Keratinocyte (primary cell): ENCODE measurements at regions not wholly inside any gene's neighbourhood (a gene's known extent, or its start where the extent isn't known, plus 50 kb on each side); places are given as distances from the start of the nearest gene placed in this dataset.

Experiments used
- DNase-seq: peaks from one replicate; pipeline ENCODE4 v3.0.0-alpha.2; 2011; ENCODE audit warnings: low read depth, missing footprints, low spot score
- FAIRE-seq: peaks from 2 replicates; lab custom pipeline; 2011; peaks lifted over from hg19 to GRCh38; lab: Jason Lieb, UNC
- H2AFZ ChIP-seq: 2 replicates; pipeline ENCODE4 v1.6.0; 2012; ENCODE audit warnings: low read length, control low read depth, inconsistent platforms; ENCODE audit not compliant: control insufficient read depth
- H3K27ac ChIP-seq: 2 replicates; pipeline ENCODE4 v1.5.1; 2011; ENCODE audit warnings: low read length; ENCODE audit not compliant: control insufficient read depth, insufficient read depth
- H3K27me3 ChIP-seq: 3 replicates; pipeline ENCODE4 v1.6.0; 2011; ENCODE audit warnings: low read length; ENCODE audit not compliant: control insufficient read depth, insufficient read depth; ENCODE audit errors: extremely low read depth
- H3K36me3 ChIP-seq, 2 experiments: 2 replicates in 1 of 2; 3 replicates in 1 of 2; pipeline ENCODE4 v1.5.1; 2011; ENCODE audit warnings: low read length in 2 of 2, mild to moderate bottlenecking in 1 of 2; ENCODE audit not compliant: control insufficient read depth in 2 of 2, insufficient read depth in 2 of 2; ENCODE audit errors: extremely low read depth in 1 of 2
- H3K4me1 ChIP-seq: 3 replicates; pipeline ENCODE4 v1.5.1; 2011; ENCODE audit warnings: low read length; ENCODE audit not compliant: control insufficient read depth, insufficient read depth; ENCODE audit errors: extremely low read depth
- H3K4me2 ChIP-seq: 3 replicates; pipeline ENCODE4 v1.6.0; 2011; ENCODE audit warnings: low read depth, low read length; ENCODE audit not compliant: control insufficient read depth, insufficient read depth; ENCODE audit errors: extremely low read depth
- H3K4me3 ChIP-seq, 3 experiments: fragments of 200-600 bp in 1 of 3; sonication (generic) in 1 of 3; 2 replicates in 2 of 3; 3 replicates in 1 of 3; pipeline ENCODE4 v1.5.1; 2011 to 2016; ENCODE audit warnings: low read length in 3 of 3, mild to moderate bottlenecking in 3 of 3, control low read depth in 2 of 3, inconsistent platforms in 1 of 3, low read depth in 1 of 3, mixed read lengths in 1 of 3, mixed run types in 1 of 3, moderate library complexity in 1 of 3; ENCODE audit not compliant: control insufficient read depth in 2 of 3, insufficient read depth in 2 of 3; ENCODE audit errors: extremely low read depth in 1 of 3
- H3K79me2 ChIP-seq: 2 replicates; pipeline ENCODE4 v1.6.0; 2012; ENCODE audit warnings: low read length; ENCODE audit not compliant: control insufficient read depth, insufficient read depth
- H3K9ac ChIP-seq: 3 replicates; pipeline ENCODE4 v1.6.0; 2011; ENCODE audit warnings: low read length; ENCODE audit not compliant: control insufficient read depth, insufficient read depth; ENCODE audit errors: extremely low read depth
- H3K9me1 ChIP-seq: 3 replicates; pipeline ENCODE4 v1.6.0; 2011; ENCODE audit warnings: low read length; ENCODE audit not compliant: control insufficient read depth, insufficient read depth; ENCODE audit errors: extremely low read depth
- H3K9me3 ChIP-seq: 2 replicates; pipeline ENCODE4 v1.5.1; 2012; ENCODE audit warnings: low read depth, low read length; ENCODE audit not compliant: control insufficient read depth
- H4K20me1 ChIP-seq: 3 replicates; pipeline ENCODE4 v1.6.0; 2011; ENCODE audit warnings: low read length; ENCODE audit not compliant: control insufficient read depth, insufficient read depth; ENCODE audit errors: extremely low read depth
- CTCF ChIP-seq, 3 experiments: IDR thresholded peaks in 1 of 3; conservative IDR thresholded peaks in 1 of 3; optimal IDR thresholded peaks in 1 of 3; 2 replicates in 2 of 3; 3 replicates in 1 of 3; pipeline versions ENCODE3 to v1.5.1; 2011; ENCODE audit warnings: low read length in 3 of 3, mild to moderate bottlenecking in 3 of 3, moderate library complexity in 2 of 3, control low read depth in 1 of 3, inconsistent platforms in 1 of 3; ENCODE audit not compliant: insufficient read depth in 2 of 3; ENCODE audit errors: extremely low read depth in 1 of 3
- EZH2 ChIP-seq: IDR thresholded peaks from one replicate; pipeline ENCODE4 v1.6.1; 2012; ENCODE audit warnings: inconsistent platforms, mild to moderate bottlenecking, low read length, moderate library complexity
- dilution Hi-C: fragments of 300-500 bp; cut with MboI; formaldehyde crosslinking; loops from one replicate; pipeline ENCODE4 v1.7.0; 2020; ENCODE audit warnings: low sequenced_read_pairs; ENCODE audit not compliant: extremely low pct_ligation_motif_present

GRCh38 chr20:20931632-20932031 lies 174.5 kb downstream of the LINC00237 start:
- Histone ChIP-seq H4K20me1 (no peaks in the 10 kb centered on the region), H3K9me3 (no peaks in the 10 kb centered on the region), H3K4me2 (no peak overlapping the region), H3K27ac (no peak overlapping the region), H3K79me2 (no peaks in the 10 kb centered on the region), H2AFZ (no peak overlapping the region), H3K4me3 (no peak overlapping the region), H3K4me1 (no peaks in the 10 kb centered on the region), H3K9ac (no peak overlapping the region), H3K27me3 (no peaks in the 10 kb centered on the region), H3K36me3 (no peaks in the 10 kb centered on the region), H3K9me1 (no peaks in the 10 kb centered on the region)
- no peak for FAIRE-seq
- no peak for DNase-seq
- TF ChIP-seq CTCF (optimal IDR thresholded peaks at IDR 0.05 in 1 of 3, IDR thresholded peaks at IDR 0.05 in 1 of 3, conservative IDR thresholded peaks at IDR 0.05 in 1 of 3; ENCODE audit: extremely low read depth in 1 of 3, insufficient read depth in 2 of 3, low read length in 3 of 3) (no peak), EZH2 (no peak)
- dilution Hi-C loops, result no loop called here

GRCh38 chr20:20931024-20931423 lies 175.1 kb downstream of the LINC00237 start:
- no peak for DNase-seq
- Histone ChIP-seq H3K27ac (no peak overlapping the region), H3K9me3 (no peaks in the 10 kb centered on the region), H3K27me3 (no peaks in the 10 kb centered on the region), H3K4me2 (no peak overlapping the region), H3K9me1 (no peaks in the 10 kb centered on the region), H4K20me1 (no peaks in the 10 kb centered on the region), H3K9ac (no peak overlapping the region), H3K4me1 (no peaks in the 10 kb centered on the region), H3K4me3 (no peak overlapping the region), H3K79me2 (no peaks in the 10 kb centered on the region), H2AFZ (no peak overlapping the region), H3K36me3 (no peaks in the 10 kb centered on the region)
- dilution Hi-C loops, result no loop called here
- TF ChIP-seq CTCF (optimal IDR thresholded peaks at IDR 0.05 in 1 of 3, IDR thresholded peaks at IDR 0.05 in 1 of 3, conservative IDR thresholded peaks at IDR 0.05 in 1 of 3; ENCODE audit: extremely low read depth in 1 of 3, insufficient read depth in 2 of 3, low read length in 3 of 3) (no peak), EZH2 (no peak)
- no peak for FAIRE-seq
